HUES64 (cell line): ENCODE measurements at regions not wholly inside any gene's neighbourhood (a gene's known extent, or its start where the extent isn't known, plus 50 kb on each side); places are given as distances from the start of the nearest gene placed in this dataset.
A peak's percentile ranks its signal among the peaks of the same experiment; 100 is the strongest.
"Not testable (repeated sequence)": the region's sequence is repeated elsewhere in the genome, so short reads cannot be mapped to it uniquely, and the experiment has no call there.

Experiments used
- H3K27ac ChIP-seq: 2 replicates; pipeline ENCODE4 v1.7.0; 2013; ENCODE audit warnings: low read depth, low read length, inconsistent platforms
- H3K27me3 ChIP-seq: 2 replicates; pipeline ENCODE4 v1.6.1; 2013; ENCODE audit warnings: mild to moderate bottlenecking, low read length; ENCODE audit not compliant: insufficient read depth
- H3K36me3 ChIP-seq: 2 replicates; pipeline ENCODE4 v1.6.1; 2013; ENCODE audit warnings: mild to moderate bottlenecking, low read length; ENCODE audit not compliant: insufficient read depth
- H3K4me1 ChIP-seq: 2 replicates; pipeline ENCODE4 v1.6.1; 2013; ENCODE audit warnings: mild to moderate bottlenecking, low read length, moderate library complexity; ENCODE audit not compliant: insufficient read depth
- H3K4me3 ChIP-seq: 2 replicates; pipeline ENCODE4 v1.5.1; 2013; ENCODE audit warnings: mild to moderate bottlenecking, low read length, moderate library complexity
- H3K9ac ChIP-seq: 2 replicates; pipeline ENCODE4 v1.6.1; 2013; ENCODE audit warnings: mild to moderate bottlenecking, low read depth, low read length
- H3K9me3 ChIP-seq: 2 replicates; pipeline ENCODE4 v1.6.1; 2013; ENCODE audit warnings: low read depth, low read length; ENCODE audit not compliant: insufficient read depth
- WGBS: fragments of 150-250, 120-280 bp; methylation state at CpG from one replicate; pipeline ENCODE4 v1.1.7; 2013; ENCODE audit warnings: missing lambda C conversion rate; 5-methylcytosine and 5-hydroxymethylcytosine counted together

DNA sequence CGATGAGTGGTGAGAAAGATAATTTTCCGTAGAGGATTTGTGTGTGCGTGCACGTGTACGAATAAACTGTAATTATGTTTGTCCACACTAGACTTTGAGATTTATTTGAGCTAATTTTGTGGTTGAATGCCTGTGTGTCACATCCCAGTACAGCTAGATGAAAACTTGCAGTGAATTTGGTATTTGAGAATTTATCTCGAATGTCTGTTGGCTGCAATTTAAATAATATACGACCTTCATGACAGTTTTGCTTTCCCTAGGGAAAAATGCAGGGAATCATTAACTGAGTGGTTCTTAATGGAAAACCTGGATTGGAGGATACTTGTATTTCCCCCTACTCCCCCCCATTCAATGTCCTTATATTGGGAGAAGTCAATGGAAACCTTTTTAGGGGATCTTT, 124.8 kb downstream of the GOSR1 start:
- H3K27ac ChIP-seq, H3K36me3 ChIP-seq, H3K9ac ChIP-seq, H3K9me3 ChIP-seq, H3K27me3 ChIP-seq: not testable (repeated sequence)
- H3K4me1 ChIP-seq: peaks cover 13% of the 10 kb centered on the region
- H3K4me3 ChIP-seq: peak overlapping the region; percentile 95
- WGBS: 58% methylated on average over 7 of the region's 7 CpGs

DNA sequence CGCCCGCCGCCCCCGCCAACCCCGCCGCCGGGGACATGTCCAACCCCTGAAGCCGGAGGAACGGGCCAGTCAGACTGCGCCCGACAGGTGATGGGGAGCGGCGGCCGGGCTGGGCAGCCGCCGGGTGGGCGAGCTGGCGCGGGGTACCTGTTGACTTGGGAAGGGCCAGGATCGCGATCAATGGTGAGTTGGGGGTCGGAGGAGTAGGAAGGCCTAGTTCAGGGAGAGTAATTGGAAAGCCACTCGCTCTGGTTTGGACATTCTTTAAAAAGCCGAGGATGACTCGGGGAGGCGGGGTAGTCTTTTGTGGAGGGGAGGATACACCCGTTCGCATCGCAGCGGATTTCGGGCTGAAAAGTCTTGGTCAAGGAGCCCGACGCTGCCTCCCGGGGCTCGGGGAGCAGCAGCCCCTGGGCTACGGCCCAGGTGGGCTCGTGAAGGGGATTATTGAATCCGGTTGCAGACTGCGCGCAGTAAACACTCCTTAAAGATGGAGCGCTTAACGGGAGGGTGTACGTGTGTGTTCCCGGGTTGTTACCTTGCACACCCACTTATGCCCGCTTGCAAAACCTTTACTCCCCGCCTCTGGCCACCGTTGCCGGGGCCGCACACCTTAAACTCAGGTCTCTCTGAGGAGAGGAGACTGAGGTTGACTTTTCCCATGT, 123.8 kb downstream of the GOSR1 start:
- H3K27ac ChIP-seq: no peak overlapping the region; the same call in 1 of the 2 replicates
- no peaks in the 10 kb centered on the region for H3K9me3 ChIP-seq
- H3K36me3 ChIP-seq: no peaks in the 10 kb centered on the region
- H3K9ac ChIP-seq: peak overlapping the region; percentile 80
- H3K4me1 ChIP-seq: peaks cover 13% of the 10 kb centered on the region
- H3K4me3 ChIP-seq: peak overlapping the region; percentile 95
- H3K27me3 ChIP-seq: no peaks in the 10 kb centered on the region
- WGBS: under 1% methylated on average over 49 of the region's 49 CpGs

DNA sequence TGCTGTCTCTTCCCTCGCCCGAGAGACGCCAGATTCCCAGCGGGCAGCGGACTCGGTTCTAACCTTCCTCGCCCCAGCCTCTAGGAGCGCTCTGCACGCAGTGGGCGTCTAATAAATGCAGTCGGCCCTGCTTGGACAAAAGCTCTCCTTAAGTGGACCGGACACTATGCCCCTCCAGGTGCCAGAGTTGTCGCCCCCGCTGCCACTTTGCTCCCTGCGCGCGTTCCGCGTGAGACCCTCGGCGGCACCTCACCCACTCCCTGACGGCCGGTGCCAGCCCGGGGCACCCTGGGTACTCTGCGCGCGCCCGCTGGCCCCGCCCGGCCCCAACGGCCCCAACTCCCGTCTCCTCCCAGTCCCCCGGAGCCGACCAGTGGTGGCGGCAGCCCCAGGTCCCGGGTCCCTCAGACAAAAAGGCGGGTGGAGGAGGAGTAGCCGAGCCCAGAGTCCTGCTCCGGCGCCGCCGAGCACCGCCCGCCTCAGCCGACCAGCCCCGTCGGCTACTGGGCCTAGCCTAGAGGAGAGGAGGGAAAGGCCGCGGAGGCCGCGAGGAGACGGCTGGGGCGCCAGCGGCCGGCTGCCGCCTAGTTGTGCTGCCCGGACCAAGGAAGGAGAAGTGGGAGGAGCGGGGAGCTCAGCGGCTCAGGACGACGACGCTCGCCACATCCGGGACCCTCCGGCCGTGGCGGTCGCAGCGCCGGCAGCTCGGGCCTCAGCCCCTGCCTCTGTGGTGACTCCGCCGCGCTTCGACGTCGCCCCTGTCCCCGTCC, 123.0 kb downstream of the GOSR1 start:
- Histone ChIP-seq H3K27ac (peak overlapping the region; percentile 95), H3K9me3 (no peaks in the 10 kb centered on the region), H3K4me1 (peaks cover 11% of the 10 kb centered on the region), H3K36me3 (no peaks in the 10 kb centered on the region), H3K9ac (peak overlapping the region; percentile 94), H3K4me3 (peak overlapping the region; percentile 95), H3K27me3 (no peaks in the 10 kb centered on the region)
- WGBS: under 1% methylated on average over 78 of the region's 78 CpGs

DNA sequence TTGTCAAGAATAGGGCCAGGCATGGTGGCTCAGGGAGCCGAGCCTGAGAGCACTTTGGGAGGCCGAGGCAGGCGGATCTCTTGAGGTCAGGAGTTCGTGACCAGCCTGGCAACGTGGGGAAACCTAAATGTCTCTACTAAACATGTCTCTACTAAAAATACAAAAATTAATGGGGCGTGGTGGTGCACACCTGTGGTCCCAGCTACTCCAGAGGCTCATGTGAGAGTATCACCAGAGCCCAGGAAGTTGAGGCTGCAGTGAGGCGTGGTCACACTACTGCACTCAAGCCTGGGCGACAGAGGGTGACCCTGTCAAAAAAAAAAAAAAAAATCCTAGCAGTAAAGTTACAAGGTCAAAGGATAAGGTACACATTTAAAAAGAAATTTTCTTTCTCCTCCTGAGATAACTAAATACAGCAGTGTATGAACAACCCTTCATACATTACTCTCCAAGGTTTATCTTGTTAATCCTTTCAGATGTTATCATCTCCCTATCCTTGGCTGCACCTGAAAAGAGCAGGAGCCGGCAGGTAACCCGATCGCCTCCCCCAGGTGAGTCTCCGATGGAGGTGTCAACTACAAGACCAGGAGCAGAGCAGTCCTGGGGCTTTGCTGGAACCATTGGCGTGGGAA, 122.3 kb downstream of the GOSR1 start:
- Histone ChIP-seq H3K36me3 (no peaks in the 10 kb centered on the region), H3K4me3 (peak overlapping the region; percentile 95), H3K9ac (0 out of 2 replicates have a peak overlapping the region, but pooled peaks have one; percentile 18), H3K27ac (peak overlapping the region; percentile 95; the same call in 1 of the 2 replicates), H3K27me3 (no peaks in the 10 kb centered on the region), H3K4me1 (peaks cover 4% of the 10 kb centered on the region; the same call in 1 of the 2 replicates), H3K9me3 (no peaks in the 10 kb centered on the region)
- WGBS: 52% methylated on average over 13 of the region's 13 CpGs

DNA sequence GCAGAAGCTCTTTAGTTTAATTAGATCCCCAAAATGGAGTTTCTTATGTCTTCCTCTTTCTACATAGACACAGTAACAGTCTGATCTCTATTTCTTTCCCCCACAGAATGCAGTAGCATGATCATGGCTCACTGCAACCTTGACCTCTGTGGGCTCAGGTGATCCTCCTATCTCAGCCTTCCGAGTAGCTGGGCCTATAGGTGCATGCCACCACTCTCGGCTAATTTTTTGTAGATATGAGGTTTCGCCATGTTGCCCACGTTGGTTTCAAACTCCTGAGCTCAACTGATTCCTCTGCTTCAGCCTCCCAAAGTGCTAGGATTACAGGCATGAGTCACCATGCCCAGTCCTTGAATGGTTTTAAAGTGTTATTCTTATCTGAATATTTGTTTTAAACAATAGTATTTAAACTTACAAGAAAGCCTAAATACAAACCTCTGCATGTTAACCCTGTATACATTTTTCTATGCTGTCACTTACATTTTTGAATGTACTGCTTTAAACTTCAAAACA, 120.6 kb downstream of the GOSR1 start:
- Histone ChIP-seq H3K9ac (no peak overlapping the region), H3K4me3 (no peak overlapping the region), H3K4me1 (peaks cover 3% of the 10 kb centered on the region; the same call in 1 of the 2 replicates), H3K27me3 (no peaks in the 10 kb centered on the region), H3K27ac (no peak overlapping the region), H3K36me3 (no peaks in the 10 kb centered on the region), H3K9me3 (no peaks in the 10 kb centered on the region)
- WGBS: 84% methylated on average over 4 of the region's 4 CpGs

DNA sequence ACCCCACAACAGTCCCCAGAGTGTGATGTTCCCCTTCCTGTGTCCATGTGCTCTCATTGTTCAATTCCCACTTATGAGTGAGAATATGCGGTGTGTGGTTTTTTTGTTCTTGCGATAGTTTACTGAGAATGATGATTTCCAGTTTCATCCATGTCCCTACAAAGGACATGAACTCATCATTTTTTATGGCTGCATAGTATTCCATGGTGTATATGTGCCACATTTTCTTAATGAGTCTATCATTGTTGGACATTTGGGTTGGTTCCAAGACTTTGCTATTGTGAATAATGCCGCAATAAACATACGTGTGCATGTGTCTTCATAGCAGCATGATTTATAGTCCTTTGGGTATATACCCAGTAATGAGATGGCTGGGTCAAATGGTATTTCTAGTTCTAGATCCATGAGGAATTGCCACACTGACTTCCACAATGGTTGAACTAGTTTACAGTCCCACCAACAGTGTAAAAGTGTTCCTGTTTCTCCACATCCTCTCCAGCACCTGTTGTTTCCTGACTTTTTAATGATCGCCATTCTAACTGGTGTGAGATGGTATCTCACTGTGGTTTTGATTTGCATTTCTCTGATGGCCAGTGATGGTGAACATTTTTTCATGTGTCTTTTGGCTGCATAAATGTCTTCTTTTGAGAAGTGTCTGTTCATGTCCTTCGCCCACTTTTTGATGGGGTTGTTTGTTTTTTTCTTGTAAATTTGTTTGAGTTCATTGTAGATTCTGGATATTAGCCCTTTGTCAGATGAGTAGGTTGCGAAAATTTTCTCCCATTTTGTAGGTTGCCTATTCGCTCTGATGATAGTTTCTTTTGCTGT, 120.0 kb downstream of the GOSR1 start:
- not testable (repeated sequence) for H3K4me1 ChIP-seq, H3K36me3 ChIP-seq, H3K27me3 ChIP-seq, H3K9me3 ChIP-seq, H3K9ac ChIP-seq, H3K27ac ChIP-seq, H3K4me3 ChIP-seq
- WGBS: 94% methylated on average over 4 of the region's 8 CpGs

DNA sequence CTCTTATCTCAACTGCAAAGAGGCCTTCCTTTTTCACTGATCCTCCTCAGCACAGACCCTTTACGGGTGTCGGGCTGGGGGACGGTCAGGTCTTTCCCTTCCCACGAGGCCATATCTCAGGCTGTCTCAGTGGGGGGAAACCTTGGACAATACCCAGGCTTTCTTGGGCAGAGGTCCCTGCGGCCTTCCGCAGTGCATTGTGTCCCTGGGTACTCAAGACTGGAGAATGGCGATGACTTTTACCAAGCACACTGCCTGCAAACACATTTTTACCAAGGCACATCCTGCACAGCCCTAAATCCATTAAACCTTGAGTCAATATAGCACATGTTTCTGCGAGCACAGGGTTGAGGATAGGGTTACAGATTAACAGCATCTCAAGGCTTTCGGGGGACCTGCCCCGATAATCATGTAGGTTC, 117.8 kb downstream of the GOSR1 start:
- H3K4me1 ChIP-seq, H3K4me3 ChIP-seq, H3K27me3 ChIP-seq, H3K9me3 ChIP-seq, H3K9ac ChIP-seq, H3K27ac ChIP-seq, H3K36me3 ChIP-seq: not testable (repeated sequence)
- 83% methylated on average over 9 of the region's 10 CpGs for WGBS

DNA sequence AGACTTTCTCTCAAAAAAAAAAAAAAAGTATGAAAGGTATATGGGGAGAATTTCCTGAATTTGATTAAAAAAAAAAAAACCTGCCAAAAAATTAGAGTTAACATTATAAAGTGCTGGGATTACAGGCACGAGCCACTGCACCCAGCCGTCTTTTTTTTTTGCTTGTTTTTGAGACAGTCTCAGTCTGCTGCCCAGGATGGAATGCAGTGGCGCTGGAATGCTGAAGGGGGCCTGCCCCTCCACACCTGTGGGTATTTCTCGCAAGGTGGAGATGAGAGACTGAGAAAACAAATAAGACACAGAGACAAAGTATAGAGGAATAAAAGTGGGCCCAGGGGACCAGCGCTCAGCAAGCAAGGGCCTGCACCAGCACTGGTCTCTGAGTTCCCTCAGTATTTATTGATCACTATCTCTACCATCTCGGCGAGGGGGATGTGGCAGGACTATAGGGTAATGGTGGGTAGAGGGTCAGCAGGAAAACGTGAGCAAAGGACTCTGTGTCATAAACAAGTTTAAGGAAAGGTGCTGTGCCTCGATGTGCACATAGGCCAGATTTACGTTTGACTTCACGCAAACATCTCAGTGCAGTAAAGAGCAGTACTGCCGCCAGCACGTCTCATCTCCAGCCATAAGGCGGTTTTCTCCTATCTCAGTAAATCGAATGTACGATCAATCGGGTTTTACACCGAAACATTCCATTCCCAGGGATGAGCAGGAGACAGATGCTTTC, 117.2 kb downstream of the GOSR1 start:
- Histone ChIP-seq H3K9ac (no peak overlapping the region), H3K27ac (no peak overlapping the region), H3K4me1 (no peaks in the 10 kb centered on the region), H3K9me3 (no peaks in the 10 kb centered on the region), H3K4me3 (no peak overlapping the region), H3K27me3 (no peaks in the 10 kb centered on the region), H3K36me3 (no peaks in the 10 kb centered on the region)
- 91% methylated on average over 18 of the region's 18 CpGs for WGBS

DNA sequence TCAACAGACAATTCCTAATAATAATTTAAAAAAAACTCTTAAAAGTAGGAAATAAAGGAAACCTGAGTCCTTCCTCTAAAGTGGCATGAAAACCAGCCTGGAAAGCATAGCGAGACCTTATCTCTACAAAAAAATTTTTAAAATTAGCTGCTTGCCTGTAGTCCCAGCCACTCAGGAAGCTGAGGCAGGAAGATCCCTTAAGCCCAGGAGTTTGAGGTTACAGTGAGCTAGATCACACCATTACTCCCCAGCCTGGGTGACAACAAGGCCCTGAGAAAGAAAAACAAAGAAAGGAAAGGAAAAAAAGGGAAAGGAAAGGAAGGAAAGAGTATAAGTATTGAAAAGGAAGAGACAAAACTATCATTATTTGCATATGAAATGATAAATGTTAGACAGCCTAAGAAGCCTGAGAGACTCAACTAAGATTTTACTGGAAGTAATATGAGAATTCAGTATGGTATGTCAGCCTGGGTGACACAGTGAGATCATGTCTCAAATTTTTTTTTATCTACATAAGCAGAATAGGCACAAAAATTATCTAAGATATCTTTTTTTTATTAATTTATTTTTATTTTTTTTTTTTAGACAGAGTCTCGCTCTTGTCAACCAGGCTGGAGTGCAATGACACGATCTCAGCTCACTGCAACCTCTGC, 113.0 kb downstream of the GOSR1 start:
- H3K36me3 ChIP-seq: no peaks in the 10 kb centered on the region
- no peak overlapping the region for H3K9ac ChIP-seq
- H3K27ac ChIP-seq: no peak overlapping the region
- WGBS: 94% methylated on average over 3 of the region's 3 CpGs
- no peaks in the 10 kb centered on the region for H3K9me3 ChIP-seq
- H3K4me3 ChIP-seq: no peak overlapping the region
- H3K27me3 ChIP-seq: no peaks in the 10 kb centered on the region
- H3K4me1 ChIP-seq: no peaks in the 10 kb centered on the region

DNA sequence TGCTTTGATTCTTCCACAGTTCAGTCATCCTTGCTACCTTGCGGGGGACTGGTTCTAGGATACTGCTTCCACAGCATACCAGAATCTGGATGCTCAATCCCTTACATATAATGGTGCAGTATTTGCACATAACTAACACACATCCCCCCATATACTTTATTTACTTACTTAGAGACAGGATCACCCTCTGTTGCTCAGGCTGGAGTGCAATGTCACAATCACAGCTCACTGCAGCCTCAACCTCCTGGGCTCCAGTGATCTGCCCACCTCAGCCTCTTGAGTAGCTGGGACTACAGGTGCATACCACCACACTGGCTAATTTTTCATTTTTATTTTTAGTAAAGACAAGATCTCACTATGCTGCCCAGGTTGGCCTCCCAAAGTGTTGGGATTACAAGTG, 112.2 kb downstream of the GOSR1 start:
- Histone ChIP-seq H3K27ac (no peak overlapping the region), H3K27me3 (no peaks in the 10 kb centered on the region), H3K4me1 (no peaks in the 10 kb centered on the region), H3K9ac (no peak overlapping the region), H3K9me3 (no peaks in the 10 kb centered on the region), H3K36me3 (no peaks in the 10 kb centered on the region), H3K4me3 (no peak overlapping the region)
- 100% methylated on average over 1 of the region's 1 CpG for WGBS
